Tibial nerve (tissue), 4 donors: ENCODE measurements at regions not wholly inside any gene's neighbourhood (a gene's known extent, or its start where the extent isn't known, plus 50 kb on each side); places are given as distances from the start of the nearest gene placed in this dataset.

Source experiments
- CTCF ChIP-seq, 5 experiments: fragments of 200-600 bp in 3 of 5; fragments of 450-650 bp in 2 of 5; sonication (generic) in 3 of 5; IDR thresholded peaks; one replicate each; pipeline ENCODE4 v1.5.1; 2016 to 2019; ENCODE audit warnings: antibody characterized with exemption in 5 of 5, mild to moderate bottlenecking in 3 of 5, moderate library complexity in 2 of 5
- EP300 ChIP-seq, 2 donors: sonication (generic); formaldehyde crosslinking; IDR thresholded peaks; one replicate each; pipeline ENCODE4 v1.6.1; 2017; ENCODE audit warnings: antibody characterized with exemption in 2 of 2, mild to moderate bottlenecking in 1 of 2
- POLR2A ChIP-seq, 2 donors: fragments of 450-650 bp; IDR thresholded peaks; one replicate each; pipeline ENCODE4 v1.6.1; 2017; ENCODE audit warnings: antibody characterized with exemption in 2 of 2, mild to moderate bottlenecking in 2 of 2, moderate library complexity in 2 of 2

GRCh38 chr3:167051421-167051820 is 328.7 kb downstream of the ZBBX start:
- no peak for TF ChIP-seq CTCF (IDR thresholded peaks at IDR 0.05)
- no peak for TF ChIP-seq POLR2A (IDR thresholded peaks at IDR 0.05)
- TF ChIP-seq EP300 (IDR thresholded peaks at IDR 0.05): no peak
